CD4-positive, alpha-beta T cell treated with Interleukin-17A for 1 hour (primary cell): ENCODE measurements at regions not wholly inside any gene's neighbourhood (a gene's known extent, or its start where the extent isn't known, plus 50 kb on each side); places are given as distances from the start of the nearest gene placed in this dataset.

Source experiments
- DNase-seq: peaks from one replicate; pipeline ENCODE4 v3.0.0-alpha.2; 2020

DNA sequence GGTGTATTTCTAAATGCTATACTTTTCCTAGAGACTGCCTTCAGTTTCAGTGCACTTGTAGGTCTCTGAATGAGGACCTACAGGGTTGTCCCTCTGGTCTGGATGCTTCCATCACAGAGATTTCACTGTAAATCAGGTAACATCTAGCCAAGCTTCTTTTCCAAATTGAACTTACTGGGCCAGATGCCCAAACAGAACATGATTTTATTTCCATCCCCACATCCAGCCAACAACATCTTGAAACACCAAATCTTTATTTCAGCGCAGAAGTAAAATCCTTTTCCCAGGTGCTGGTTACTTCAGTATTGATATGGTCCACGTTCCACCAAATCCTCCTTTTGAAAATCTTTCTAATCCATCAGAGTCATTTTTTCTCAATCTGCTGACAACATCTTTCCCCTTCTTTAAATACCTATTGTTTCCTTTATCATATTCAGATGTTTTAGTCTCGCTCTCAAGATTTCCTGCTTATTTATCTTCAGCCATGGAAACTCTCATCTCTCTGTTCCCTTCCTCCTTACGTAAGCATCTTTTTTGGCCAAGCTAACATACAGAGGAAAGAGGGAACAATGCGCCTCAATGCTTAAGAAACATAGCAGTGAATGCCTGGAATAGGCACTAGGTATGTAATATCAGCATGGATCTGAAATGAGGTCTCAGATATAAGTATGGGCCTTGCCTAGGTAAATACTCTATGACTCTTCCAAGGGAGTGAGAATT is 201.2 kb upstream of the MTNR1B start:
- no peak for DNase-seq

GRCh38 chr11:92769112-92769511 is 200.3 kb upstream of the MTNR1B start:
- DNase-seq: no peak

DNA sequence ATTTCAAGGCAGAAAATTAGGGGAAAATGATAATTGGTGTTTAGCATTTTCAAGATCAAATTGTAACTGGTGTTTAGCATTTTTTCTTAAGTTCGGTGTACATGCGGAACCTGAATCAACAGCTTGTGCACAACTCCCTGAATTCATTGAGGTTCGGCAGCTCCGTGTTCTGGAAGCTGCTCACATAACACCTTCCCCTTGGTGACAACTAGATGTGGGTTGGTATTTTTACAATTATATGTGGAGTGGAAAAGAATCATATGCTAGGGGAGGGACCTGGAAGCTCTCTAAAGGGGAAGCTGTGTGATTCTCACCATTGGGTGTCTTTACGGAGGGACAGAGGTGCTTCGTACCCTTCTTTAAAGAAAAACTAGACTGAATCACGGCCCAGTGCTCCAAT is 199.0 kb upstream of the MTNR1B start:
- no peak for DNase-seq

- DNase-seq: no peak
Observed at GRCh38 chr11:92770981-92771380, 198.5 kb upstream of the MTNR1B start.

- DNase-seq: no peak
Observed at GRCh38 chr11:92771701-92772100, 197.8 kb upstream of the MTNR1B start.

DNA sequence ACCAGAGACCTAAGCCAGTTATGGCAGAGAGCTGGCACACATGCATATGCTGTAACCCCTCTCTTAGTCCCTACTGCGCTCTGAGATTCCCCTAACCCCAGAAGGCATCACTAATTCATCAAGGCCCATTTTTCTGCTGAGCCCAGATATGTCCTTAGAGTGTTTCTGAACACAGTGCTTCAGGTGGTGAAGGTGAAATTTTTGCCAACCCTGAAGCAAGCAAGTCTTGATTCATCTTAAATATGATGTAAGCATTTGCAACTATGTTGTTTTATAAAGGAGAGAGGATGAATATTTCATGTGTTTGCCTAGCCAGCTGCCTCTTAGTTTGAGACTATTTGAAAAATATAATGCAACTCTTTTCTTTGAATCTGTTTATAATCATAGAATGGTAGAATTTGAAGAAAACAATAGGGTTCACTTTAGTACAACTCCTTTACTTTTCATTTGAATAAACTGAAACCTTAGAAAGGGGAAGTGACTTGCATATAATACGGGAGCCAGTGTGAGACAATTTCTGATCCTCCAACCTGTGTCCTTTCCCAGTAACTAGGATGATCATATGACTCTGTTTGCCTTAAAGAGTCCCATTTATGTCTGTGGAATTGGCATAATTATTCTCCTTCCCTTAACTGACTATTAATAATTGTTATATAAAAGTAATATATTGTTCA is 194.3 kb upstream of the MTNR1B start:
- DNase-seq: no peak

GRCh38 chr11:92776676-92777075 is 192.8 kb upstream of the MTNR1B start:
- no peak for DNase-seq

DNA sequence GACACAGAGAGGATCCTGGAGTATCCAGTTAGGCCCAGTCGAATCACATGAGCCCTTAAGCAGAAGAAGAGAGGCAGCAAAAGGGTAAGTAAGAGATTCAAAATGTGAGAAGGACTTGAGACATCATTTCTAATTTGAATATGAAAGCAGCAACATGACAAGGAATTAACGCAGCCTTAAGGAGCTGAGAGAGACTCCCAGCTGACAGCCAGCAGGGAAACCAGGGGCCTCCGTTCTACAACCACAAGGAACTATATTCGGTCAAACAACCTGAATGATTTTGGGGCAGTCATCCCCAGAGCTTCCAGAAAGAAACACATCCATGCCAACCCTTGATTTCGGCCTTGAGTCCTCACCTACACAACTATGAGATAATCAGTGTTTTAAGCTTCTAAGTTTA is 189.7 kb upstream of the MTNR1B start:
- DNase-seq: no peak

- DNase-seq: no peak
Observed at GRCh38 chr11:92781151-92781550, 188.3 kb upstream of the MTNR1B start.

DNA sequence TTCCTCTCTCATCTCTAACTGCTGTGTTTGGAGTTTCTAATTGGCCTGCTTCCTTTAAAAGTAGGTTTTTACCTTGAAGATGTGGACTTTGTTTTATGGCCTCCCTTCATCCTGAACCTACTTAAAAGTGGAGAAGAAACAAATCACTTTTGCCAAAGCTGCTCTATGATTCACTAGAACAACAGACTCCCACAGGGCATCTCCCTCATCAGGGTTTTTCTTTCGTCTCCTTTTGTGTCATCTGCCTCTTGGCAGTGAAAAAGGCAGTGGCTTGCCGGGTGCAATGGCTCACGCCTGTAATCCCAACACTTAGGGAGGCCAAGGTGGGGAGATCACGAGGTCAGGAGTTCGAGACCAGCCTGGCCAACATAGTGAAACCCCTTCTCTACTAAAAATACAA is 186.6 kb upstream of the MTNR1B start:
- no peak for DNase-seq

DNA sequence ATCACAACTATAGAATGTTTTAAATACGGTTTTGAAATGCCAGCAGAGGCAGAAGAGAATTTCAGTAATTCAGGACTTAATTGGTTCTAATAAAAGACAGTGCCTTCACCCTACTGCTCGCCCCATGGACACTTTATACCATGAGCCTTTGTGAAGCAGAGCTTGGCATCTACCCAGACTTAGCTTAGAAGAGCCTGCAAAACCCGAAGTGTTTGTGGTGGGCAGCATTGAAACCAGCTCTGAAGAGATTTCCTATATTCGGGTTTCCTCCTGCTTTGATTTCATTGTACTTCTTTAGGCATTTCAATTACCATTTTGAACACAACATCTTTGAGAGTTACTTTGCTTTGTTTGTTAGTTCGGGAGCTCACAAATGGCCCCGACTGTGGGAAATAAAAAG is 185.1 kb upstream of the MTNR1B start:
- DNase-seq: no peak

DNA sequence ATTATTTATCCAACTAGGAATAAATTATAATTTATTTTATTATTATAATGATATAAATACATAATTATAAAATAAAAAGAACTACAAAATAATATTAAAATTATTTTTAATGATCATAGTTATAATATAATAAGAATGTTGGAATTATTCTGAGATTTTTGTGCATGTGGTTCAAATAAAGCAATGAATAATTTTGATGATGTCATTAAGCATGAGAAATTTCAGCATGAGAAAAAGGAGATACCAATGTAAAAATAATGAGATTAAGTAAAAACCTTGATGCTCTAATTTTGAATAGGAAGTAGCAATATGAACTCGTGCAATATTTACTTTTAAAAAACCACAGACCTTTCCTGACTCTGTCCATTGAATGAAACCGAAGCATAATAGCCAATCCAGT is 181.8 kb upstream of the MTNR1B start:
- DNase-seq: no peak

- no peak for DNase-seq
Observed at GRCh38 chr11:92789761-92790160, 179.7 kb upstream of the MTNR1B start.

DNA sequence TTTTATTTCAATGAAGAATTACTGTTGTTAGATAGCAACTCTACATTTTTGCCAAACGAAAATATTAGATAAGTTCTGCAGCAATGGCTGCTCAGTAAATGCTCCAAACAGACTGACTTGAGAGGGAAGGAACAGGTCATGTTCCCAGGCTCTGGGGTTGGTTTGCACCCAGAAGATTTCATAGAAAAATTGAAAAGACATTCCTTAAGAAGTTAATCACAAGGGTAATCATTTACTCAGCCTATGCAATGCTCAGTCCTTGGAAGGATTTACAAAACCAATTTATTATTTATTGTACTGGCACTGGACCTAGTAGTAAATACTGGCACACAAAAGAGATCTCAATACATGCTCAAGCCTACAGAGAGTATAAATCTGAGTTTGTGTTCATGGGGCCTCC is 179.1 kb upstream of the MTNR1B start:
- no peak for DNase-seq

GRCh38 chr11:92790926-92791616 is 178.4 kb upstream of the MTNR1B start:
- no peak for DNase-seq

GRCh38 chr11:92791886-92792285 is 177.6 kb upstream of the MTNR1B start:
- DNase-seq: no peak

DNA sequence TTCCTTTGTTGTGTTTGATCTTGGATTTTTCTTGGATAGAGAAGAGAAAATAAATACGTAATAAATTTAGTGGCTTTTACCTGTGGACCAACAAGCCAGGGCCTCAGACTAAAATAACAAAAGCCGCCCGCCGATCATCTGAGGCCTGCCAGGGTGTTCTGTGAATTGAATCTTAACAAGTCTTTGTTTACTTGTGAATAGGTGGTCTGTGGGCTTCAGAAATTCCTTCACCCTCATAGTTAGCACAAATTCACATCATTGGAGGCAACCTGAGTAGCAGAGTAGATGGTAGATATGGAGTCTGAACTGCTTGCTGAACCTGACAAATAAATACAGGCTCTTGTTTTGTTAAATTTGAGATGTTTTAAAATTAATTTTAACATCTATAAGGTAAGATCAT is 176.3 kb upstream of the MTNR1B start:
- DNase-seq: no peak

- no peak for DNase-seq
Observed at GRCh38 chr11:92794783-92795182, 174.7 kb upstream of the MTNR1B start.

DNA sequence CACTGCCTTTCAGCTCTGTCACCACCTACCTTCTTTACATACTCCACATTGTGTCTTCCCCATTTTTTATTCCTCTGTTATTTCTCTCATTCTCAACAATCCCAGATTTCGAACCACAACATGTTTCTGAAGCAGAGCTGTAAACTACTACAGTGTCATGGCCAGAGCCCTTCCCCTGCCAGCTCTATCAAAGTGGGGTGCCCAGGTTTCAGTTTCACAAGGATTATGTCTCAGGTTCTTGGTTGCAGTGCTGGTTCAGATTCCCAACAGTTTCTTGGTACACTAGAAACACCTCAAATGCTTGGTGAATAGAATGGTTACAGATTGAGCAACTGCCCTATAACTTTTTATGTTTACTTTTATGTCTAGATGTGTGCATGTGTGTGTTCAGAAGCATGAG is 172.7 kb upstream of the MTNR1B start:
- no peak for DNase-seq

DNA sequence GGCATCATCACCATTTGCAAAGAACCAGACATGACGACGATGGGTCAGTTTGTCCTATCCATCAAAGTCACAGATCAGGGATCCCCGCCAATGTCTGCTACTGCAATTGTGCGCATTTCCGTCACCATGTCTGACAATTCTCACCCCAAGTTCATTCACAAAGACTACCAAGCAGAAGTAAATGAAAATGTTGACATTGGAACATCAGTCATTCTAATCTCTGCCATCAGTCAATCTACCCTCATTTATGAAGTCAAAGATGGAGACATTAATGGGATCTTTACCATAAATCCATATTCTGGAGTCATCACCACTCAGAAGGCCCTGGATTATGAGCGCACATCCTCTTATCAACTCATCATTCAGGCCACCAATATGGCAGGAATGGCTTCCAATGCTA is 171.6 kb upstream of the MTNR1B start:
- DNase-seq: no peak

GRCh38 chr11:92801685-92802084 is 167.8 kb upstream of the MTNR1B start:
- no peak for DNase-seq

- no peak for DNase-seq
Observed at GRCh38 chr11:92802644-92803043, 166.8 kb upstream of the MTNR1B start.

- DNase-seq: no peak
Observed at GRCh38 chr11:92803391-92803790, 166.1 kb upstream of the MTNR1B start.

DNA sequence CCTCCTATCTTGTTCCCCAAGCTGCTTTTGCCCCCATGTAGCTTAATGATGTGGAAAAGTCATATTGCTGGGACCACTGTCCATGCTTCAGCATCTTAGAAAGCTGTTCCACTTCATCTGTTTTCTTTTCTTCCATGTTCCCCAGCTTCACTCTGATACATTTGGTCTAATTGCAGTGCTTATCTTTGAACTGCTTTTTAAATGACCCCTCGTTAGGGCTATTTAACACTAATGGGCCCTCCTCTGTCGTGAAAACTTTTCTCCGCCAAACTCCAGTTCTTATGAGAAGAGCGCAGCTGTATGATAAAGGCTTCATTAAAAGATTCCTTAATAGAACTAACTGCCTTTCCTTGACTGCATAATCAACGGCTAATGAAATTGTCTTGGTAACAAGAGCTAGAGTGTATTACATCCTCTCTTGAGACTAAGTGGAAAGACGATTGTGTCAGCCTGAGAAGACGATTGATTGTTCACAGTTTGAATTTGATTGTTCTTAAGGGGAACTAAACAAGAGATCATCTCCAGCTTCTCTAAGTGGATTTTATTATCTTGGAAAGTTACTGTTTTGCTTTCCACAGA is 165.0 kb upstream of the MTNR1B start:
- DNase-seq: no peak
